Left renal pelvis (tissue), 4 donors: ENCODE measurements at regions not wholly inside any gene's neighbourhood (a gene's known extent, or its start where the extent isn't known, plus 50 kb on each side); places are given as distances from the start of the nearest gene placed in this dataset.
"Not testable (repeated sequence)": the region's sequence is repeated elsewhere in the genome, so short reads cannot be mapped to it uniquely, and the experiment has no call there.

ENCODE experiments used
- DNase-seq, 4 donors: peaks; one replicate each; pipeline ENCODE4 v3.0.0-alpha.2; 2013; ENCODE audit warnings: low read depth in 4 of 4, low spot score in 3 of 4

DNA sequence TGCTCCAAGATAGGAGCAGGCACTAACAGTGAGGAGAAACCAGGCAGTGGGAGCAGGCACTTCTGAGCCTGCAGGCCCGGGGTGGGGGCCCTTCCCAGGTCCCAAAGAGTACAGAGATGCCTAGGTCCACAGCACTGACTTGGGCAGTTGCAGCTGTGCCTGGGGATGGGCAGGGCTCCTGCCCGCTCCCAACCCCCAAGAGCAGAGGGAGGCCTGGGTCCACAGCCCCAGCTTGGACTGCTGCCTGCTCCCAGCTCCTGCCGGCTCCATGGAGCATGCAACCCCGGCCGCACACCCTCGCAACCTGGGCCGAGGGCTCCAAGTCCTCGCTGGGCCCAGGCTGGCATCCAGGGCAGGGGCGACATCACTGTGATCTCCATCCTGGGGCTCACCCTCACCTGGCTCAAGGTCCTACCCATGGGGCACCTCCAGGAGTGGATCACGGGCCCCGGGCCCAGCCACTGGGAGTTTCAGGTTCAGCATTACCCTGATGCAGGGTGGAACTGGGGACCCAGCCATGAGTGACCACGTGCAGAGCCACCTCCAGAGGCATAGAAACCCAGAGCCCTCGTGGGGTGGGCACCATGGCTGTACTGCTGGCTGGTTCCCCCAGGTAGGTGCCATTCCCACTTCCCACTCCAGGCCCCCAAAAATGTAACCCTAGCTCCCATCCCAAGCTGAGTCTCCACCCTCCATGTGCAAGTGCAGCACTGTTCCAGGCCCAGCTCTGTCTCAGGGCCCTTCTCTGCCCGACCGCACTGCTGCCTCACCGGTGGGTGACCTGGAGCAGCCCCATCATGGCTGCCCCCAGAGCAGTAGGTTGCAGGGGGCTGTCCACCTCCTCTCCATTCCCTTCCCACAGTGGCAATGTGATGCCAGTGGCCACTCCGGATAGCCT lies 325.6 kb downstream of the NR4A2 start:
- no peak for DNase-seq

DNA sequence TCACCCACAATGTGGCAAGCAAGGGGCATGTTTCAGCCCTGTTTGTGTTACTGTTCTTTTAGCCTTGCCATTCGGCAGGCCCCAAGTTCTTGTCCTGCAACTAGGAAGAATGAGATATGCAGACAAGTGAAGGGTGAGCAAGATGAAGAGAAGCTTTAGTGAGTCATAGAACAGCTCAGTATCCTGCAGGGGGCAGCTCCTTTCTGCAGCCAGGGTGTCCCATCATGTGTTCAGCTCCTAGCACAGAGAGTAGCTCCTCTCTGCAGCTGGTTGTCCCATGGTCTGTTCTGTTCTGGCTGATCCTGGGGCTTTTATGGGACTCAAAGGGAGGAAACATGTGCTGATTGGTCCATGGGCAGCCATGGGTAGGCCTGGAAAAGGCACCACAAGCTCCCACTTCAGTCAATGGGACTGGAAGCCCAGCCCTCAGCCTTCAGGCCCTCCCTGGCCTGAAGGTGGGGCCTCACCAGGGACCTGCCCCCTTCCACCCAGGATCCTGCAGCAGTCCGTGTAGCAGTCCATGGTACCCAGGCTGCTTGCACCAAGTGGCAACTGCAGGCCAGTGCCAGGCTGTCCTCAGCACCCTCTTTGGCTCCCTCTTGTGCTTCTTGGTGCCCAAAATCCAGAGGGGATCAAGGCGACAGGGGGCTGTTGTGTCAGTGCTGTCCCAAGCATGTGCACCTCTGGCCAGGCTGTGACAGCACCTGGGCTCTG lies 326.4 kb downstream of the NR4A2 start:
- no peak for DNase-seq

DNA sequence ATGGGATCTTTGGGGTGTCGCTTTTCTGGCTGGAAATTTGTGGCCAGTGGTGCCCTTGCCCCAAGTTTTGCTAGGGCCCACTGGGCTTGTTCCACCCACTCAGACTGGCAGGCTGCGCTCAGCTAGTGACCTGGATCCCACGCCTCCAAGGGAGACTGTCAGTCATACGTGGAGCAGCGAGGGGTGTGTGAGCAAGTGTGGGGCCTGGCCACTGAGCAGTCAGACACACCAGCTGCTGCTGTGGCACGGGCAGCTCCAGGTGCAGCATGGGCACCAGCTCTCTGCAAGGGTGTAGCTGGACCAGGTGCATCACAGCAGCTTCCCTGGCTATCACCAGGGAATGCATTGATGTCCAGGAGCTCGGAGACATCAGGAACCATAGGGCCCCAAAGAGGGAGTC lies 327.0 kb downstream of the NR4A2 start:
- no peak for DNase-seq

GRCh38 chr2:156004459-156004858 lies 328.1 kb downstream of the NR4A2 start:
- no peak for DNase-seq

DNA sequence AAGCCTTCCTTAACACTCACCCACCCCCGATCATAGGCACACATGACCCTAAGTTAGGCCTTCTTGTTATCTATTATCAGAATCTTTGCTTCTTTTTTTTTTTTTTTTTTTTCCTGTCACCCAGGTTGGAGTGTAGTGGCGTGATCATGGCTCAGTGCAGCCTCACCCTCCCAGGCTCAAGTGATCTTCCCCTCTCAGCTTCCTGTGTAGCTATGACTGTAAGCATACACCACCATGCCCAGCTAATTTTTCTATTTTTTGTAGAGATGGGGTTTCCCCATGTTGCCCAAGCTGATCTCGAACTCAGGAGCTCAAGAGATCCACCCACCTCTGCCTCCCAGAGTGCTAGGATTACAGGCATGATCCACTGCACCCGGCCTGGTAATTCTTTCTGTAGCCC lies 328.7 kb downstream of the NR4A2 start:
- DNase-seq: no peak

DNA sequence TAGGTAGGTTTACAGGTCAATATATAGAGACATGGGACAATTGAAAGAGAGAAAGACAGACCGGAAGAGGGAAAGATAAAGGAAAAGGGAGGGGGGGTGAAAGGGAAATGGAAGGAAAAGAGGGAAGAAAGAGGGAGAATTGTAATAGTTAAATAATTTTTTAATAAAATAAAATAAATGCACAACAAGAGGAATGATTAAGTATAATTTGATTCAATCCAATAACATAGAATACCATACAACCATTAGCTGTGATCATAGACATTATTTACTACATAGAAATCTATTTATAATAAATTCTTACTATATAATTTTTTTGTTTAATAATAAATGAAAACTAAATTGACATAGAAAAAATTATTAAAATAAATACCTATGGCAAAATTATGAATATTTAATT lies 330.7 kb downstream of the NR4A2 start:
- DNase-seq: no peak

- DNase-seq: no peak
Measured at GRCh38 chr2:155997538-155997937, 335.0 kb downstream of the NR4A2 start.

GRCh38 chr2:155994315-155994714 lies 338.2 kb downstream of the NR4A2 start:
- DNase-seq: no peak

DNA sequence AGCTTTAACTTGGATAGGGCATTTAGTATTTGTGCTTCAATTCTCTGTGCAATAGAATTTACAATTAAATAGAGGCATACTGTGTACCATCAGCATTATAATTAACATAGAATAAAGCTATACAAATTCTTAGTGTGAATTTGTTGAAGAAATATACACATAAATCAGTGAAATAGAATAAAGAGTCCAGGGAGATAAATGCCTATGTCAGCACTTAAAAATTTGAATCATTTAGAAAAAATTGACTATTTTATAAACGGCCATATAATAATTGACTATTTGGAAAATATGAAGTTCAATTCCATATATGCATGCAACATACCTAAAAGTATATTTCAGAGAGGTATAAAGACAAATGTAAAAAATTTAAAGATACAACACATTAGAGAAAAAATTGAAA lies 348.7 kb downstream of the NR4A2 start:
- no peak for DNase-seq

- DNase-seq: no peak
Measured at GRCh38 chr2:155982135-155982534, 350.4 kb downstream of the NR4A2 start.

DNA sequence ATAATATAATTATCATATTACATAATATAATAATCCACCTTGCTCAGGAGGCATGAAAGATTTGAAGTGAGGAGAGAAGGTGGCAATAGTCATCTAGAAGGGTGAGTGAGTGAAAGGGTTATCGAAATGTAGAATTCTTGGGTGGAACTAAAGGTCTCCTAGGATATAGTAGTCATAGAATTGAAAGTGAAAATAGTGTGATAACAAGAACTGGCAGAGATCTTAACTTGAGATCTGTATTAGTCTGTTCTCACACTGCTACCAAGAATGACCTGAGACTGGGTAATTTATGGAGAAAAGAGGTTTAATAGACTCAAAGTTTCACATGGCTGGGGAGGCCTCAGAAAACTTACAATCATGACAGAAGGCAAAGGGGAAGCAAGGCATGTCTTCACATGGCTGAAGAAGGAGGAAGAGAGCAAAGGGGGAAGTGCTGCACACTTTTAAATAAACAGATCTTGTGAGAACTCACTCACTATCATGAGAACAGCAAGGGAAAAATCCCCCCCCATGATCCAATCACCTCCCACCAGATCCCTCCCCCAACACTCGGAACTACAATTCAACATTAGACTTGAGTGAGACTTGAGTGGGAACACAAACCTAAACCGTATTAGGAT lies 351.5 kb downstream of the NR4A2 start:
- DNase-seq: no peak

- no peak for DNase-seq
Measured at GRCh38 chr2:155975734-155976133, 356.8 kb downstream of the NR4A2 start.

- no peak for DNase-seq
Measured at GRCh38 chr2:155972916-155973315, 359.6 kb downstream of the NR4A2 start.

DNA sequence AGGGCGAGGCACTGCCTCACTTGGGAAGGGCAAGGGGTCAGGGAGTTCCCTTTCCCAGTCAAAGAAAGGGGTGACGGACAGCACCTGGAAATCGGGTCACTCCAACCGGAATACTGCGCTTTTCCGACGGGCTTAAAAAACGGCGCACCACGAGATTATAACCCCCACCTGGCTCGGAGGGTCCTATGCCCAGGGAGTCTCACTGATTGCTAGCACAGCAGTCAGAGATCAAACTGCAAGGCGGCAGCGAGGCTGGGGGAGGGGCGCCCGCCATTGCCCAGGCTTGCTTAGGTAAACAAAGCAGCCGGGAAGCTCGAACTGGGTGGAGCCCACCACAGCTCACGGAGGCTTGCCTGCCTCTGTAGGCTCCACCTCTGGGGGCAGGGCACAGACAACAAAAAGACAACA lies 366.5 kb downstream of the NR4A2 start:
- not testable (repeated sequence) for DNase-seq

GRCh38 chr2:155965415-155966063 lies 367.0 kb downstream of the NR4A2 start:
- DNase-seq: no peak

GRCh38 chr2:155961641-155962040 lies 370.9 kb downstream of the NR4A2 start:
- DNase-seq: no peak

- DNase-seq: no peak
Measured at GRCh38 chr2:155958834-155959233, 373.7 kb downstream of the NR4A2 start.

DNA sequence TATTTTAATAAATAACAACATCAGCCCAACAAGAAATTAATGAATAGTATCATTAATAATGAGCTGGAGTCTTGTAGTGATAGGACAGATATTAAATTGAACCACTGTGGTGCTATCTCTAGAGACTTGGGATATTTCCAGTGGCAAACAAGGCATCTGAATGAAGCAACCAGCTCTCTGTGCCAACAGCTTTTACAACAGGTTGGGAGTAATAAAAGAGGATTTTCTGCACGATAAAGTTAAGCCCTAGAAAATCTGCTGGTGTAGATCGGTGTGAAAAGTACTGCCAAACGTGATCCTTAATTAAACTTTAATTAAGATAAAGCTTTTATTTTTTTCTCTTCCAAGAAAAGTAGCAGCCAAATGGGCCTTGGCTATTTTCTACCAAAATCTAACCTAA lies 385.5 kb downstream of the NR4A2 start:
- DNase-seq: no peak

GRCh38 chr2:155944218-155944617 lies 388.3 kb downstream of the NR4A2 start:
- no peak for DNase-seq

DNA sequence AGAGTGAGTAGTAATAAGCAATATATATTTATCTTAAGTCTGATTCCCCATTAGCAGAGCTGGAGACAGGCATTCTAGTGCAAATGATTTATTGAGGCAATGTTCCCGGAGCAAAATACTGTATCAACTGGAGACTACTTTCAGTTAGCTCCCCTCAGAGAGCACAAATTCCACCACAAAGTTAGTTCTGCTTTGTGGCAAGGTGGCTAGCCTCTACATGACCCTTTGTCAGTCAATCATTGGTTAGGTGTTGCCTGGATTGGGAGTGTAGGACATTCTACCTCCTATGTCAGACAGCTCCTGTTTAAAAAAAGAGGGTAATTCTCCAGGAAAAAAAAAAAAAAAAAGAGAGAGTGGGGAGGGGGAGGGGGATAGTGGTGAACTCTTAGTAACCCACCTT lies 402.2 kb downstream of the NR4A2 start:
- DNase-seq: no peak

- DNase-seq: no peak
Measured at GRCh38 chr2:155917380-155917779, 415.1 kb downstream of the NR4A2 start.
